ENCODE measurements at regions not wholly inside any gene's neighbourhood (a gene's known extent, or its start where the extent isn't known, plus 50 kb on each side); places are given as distances from the start of the nearest gene placed in this dataset.

DNA sequence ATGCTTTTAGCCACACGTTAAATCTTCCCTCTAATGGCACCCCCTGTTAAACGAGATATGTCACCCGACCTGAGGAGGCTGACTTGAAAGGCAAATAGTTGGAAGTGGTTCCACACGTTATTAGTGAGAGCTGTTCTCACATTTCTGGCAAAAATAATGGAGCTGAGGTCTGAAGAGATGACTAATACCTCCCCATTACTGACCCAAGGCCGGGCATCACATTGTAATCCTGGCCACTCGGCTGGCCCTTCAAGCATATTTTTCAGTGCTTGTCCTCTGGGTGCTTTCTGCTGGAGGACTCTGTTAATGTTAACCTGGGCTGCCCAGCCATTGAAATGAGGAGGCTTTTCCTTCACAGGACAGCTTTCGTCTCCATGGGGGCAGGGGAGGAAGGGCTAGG lies 260.0 kb upstream of the CADM1 start:
- H3K9ac ChIP-seq (ENCODE audit: insufficient read depth, low read length), result no peak overlapping the region
- no peak overlapping the region for H2AFZ ChIP-seq (ENCODE audit: low read length)
- no peaks in the 10 kb centered on the region for H3K4me1 ChIP-seq (ENCODE audit: control insufficient read depth, extremely low read depth, insufficient read depth, low read length)
- TF ChIP-seq, protein P1, sequence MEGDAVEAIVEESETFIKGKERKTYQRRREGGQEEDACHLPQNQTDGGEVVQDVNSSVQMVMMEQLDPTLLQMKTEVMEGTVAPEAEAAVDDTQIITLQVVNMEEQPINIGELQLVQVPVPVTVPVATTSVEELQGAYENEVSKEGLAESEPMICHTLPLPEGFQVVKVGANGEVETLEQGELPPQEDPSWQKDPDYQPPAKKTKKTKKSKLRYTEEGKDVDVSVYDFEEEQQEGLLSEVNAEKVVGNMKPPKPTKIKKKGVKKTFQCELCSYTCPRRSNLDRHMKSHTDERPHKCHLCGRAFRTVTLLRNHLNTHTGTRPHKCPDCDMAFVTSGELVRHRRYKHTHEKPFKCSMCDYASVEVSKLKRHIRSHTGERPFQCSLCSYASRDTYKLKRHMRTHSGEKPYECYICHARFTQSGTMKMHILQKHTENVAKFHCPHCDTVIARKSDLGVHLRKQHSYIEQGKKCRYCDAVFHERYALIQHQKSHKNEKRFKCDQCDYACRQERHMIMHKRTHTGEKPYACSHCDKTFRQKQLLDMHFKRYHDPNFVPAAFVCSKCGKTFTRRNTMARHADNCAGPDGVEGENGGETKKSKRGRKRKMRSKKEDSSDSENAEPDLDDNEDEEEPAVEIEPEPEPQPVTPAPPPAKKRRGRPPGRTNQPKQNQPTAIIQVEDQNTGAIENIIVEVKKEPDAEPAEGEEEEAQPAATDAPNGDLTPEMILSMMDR (conservative IDR thresholded peaks at IDR 0.05 in 1 of 2, IDR thresholded peaks at IDR 0.05 in 1 of 2; ENCODE audit: low read depth in 1 of 2, low read length in 2 of 2), result no peak
- no peak for TF ChIP-seq EZH2 (IDR thresholded peaks at IDR 0.05; ENCODE audit: low read length, missing control alignments)
- no peak overlapping the region for H3K4me3 ChIP-seq (replicated peaks in 1 of 4; ENCODE audit: control extremely low read depth in 1 of 4, insufficient read depth in 1 of 4, low read depth in 3 of 4, low read length in 4 of 4)
- peak in 1 of 2 donors; percentile 67 for DNase-seq (ENCODE audit: low read depth in 2 of 2)
- H4K20me1 ChIP-seq (ENCODE audit: control insufficient read depth, extremely low read depth, insufficient read depth, low read length), result no peaks in the 10 kb centered on the region
- no peak overlapping the region for H3K27ac ChIP-seq (ENCODE audit: insufficient read depth, low read length)
- H3K36me3 ChIP-seq (ENCODE audit: control insufficient read depth, insufficient read depth, low read length), result no peaks in the 10 kb centered on the region
- H3K9me3 ChIP-seq (ENCODE audit: control insufficient read depth, insufficient read depth, low read depth, low read length), result no peaks in the 10 kb centered on the region
- H3K27me3 ChIP-seq (ENCODE audit: control insufficient read depth, insufficient read depth, low read length), result no peaks in the 10 kb centered on the region
- H3K4me2 ChIP-seq (ENCODE audit: extremely low read depth, insufficient read depth, low read length), result no peak overlapping the region
- H3K79me2 ChIP-seq (ENCODE audit: control insufficient read depth, insufficient read depth, low read length), result no peaks in the 10 kb centered on the region

DNA sequence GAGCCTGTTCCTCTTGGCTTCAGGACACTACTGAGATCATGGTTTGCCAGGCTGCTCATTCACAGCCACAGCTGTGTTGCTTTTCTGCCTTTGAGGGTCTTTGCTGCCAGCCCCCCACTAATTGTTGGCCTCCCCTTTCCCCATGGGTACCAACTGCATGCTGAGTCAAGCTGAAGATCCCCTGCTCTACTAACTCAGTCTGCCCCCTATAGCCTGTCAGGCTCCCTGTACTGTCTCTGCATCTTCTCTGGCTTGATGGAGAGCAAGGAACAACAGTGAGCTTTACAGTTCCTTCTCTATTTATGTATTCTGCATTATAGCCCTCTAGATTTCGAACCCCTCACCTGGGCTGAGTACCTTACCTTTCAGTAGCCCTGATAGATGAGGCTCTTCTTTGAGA lies 257.6 kb upstream of the CADM1 start:
- Histone ChIP-seq H3K9me3 (ENCODE audit: control insufficient read depth, insufficient read depth, low read depth, low read length) (no peaks in the 10 kb centered on the region), H3K36me3 (ENCODE audit: control insufficient read depth, insufficient read depth, low read length) (no peaks in the 10 kb centered on the region), H3K9ac (ENCODE audit: insufficient read depth, low read length) (no peak overlapping the region), H3K27me3 (ENCODE audit: control insufficient read depth, insufficient read depth, low read length) (no peaks in the 10 kb centered on the region), H3K27ac (ENCODE audit: insufficient read depth, low read length) (no peak overlapping the region), H3K4me1 (ENCODE audit: control insufficient read depth, extremely low read depth, insufficient read depth, low read length) (no peaks in the 10 kb centered on the region), H3K79me2 (ENCODE audit: control insufficient read depth, insufficient read depth, low read length) (no peaks in the 10 kb centered on the region), H3K4me2 (ENCODE audit: extremely low read depth, insufficient read depth, low read length) (no peak overlapping the region), H2AFZ (ENCODE audit: low read length) (no peak overlapping the region), H3K4me3 (replicated peaks in 1 of 4; ENCODE audit: control extremely low read depth in 1 of 4, insufficient read depth in 1 of 4, low read depth in 3 of 4, low read length in 4 of 4) (no peak overlapping the region), H4K20me1 (ENCODE audit: control insufficient read depth, extremely low read depth, insufficient read depth, low read length) (no peaks in the 10 kb centered on the region)
- DNase-seq (ENCODE audit: low read depth in 2 of 2), result no peak
- TF ChIP-seq, protein P1 (conservative IDR thresholded peaks at IDR 0.05 in 1 of 2, IDR thresholded peaks at IDR 0.05 in 1 of 2; ENCODE audit: low read depth in 1 of 2, low read length in 2 of 2), result no peak
- no peak for TF ChIP-seq EZH2 (IDR thresholded peaks at IDR 0.05; ENCODE audit: low read length, missing control alignments)

DNA sequence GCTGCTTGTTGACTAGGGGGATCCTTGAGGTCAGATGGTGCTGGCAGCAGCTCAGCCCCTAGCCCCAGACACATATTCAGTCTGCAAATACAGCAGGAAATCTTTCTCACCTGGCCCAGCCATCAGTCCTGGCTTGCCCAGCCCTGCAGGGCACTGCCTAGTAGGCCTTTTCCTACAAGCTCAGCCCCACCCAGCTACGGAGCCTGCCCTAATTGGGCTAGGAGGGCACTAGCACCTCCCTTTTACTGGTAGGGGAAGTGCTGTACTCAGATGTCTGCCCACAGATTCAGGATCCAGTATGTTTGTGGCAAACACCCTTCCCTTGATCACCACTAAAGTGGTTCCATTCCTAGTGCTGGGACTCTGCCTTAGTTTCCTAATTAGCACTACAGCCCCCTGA lies 257.1 kb upstream of the CADM1 start:
- Histone ChIP-seq H2AFZ (ENCODE audit: low read length) (no peak overlapping the region), H3K36me3 (ENCODE audit: control insufficient read depth, insufficient read depth, low read length) (no peaks in the 10 kb centered on the region)

More for the DNA sequence above, 257.1 kb upstream of the CADM1 start:
- H3K9me3 ChIP-seq (ENCODE audit: control insufficient read depth, insufficient read depth, low read depth, low read length), result no peaks in the 10 kb centered on the region
- H3K79me2 ChIP-seq (ENCODE audit: control insufficient read depth, insufficient read depth, low read length), result no peaks in the 10 kb centered on the region
- no peaks in the 10 kb centered on the region for H4K20me1 ChIP-seq (ENCODE audit: control insufficient read depth, extremely low read depth, insufficient read depth, low read length)
- no peak for DNase-seq (ENCODE audit: low read depth in 2 of 2)
- no peak overlapping the region for H3K4me2 ChIP-seq (ENCODE audit: extremely low read depth, insufficient read depth, low read length)
- no peak overlapping the region for H3K4me3 ChIP-seq (replicated peaks in 1 of 4; ENCODE audit: control extremely low read depth in 1 of 4, insufficient read depth in 1 of 4, low read depth in 3 of 4, low read length in 4 of 4)
- H3K4me1 ChIP-seq (ENCODE audit: control insufficient read depth, extremely low read depth, insufficient read depth, low read length), result no peaks in the 10 kb centered on the region
- H3K9ac ChIP-seq (ENCODE audit: insufficient read depth, low read length), result no peak overlapping the region
- H3K27ac ChIP-seq (ENCODE audit: insufficient read depth, low read length), result no peak overlapping the region
- TF ChIP-seq EZH2 (IDR thresholded peaks at IDR 0.05; ENCODE audit: low read length, missing control alignments), result no peak
- TF ChIP-seq, protein P1 (conservative IDR thresholded peaks at IDR 0.05 in 1 of 2, IDR thresholded peaks at IDR 0.05 in 1 of 2; ENCODE audit: low read depth in 1 of 2, low read length in 2 of 2), result no peak
- H3K27me3 ChIP-seq (ENCODE audit: control insufficient read depth, insufficient read depth, low read length), result no peaks in the 10 kb centered on the region
